Chondrocyte (in vitro differentiated cells): ENCODE measurements at regions not wholly inside any gene's neighbourhood (a gene's known extent, or its start where the extent isn't known, plus 50 kb on each side); places are given as distances from the start of the nearest gene placed in this dataset.

Experiments
- DNase-seq: peaks from one replicate; pipeline ENCODE4 v3.0.0; 2021; ENCODE audit warnings: mixed read lengths, low spot score
- H3K27ac Mint-ChIP-seq: one replicate; pipeline ENCODE4 v1.8.0; 2021; ENCODE audit warnings: mild to moderate bottlenecking, moderate library complexity, mixed read lengths; ENCODE audit not compliant: unreplicated experiment
- H3K27me3 Mint-ChIP-seq: 2 replicates; pipeline ENCODE4 v1.8.0; 2021; ENCODE audit warnings: low read depth, mixed read lengths
- H3K36me3 Mint-ChIP-seq: 2 replicates; pipeline ENCODE4 v1.8.0; 2021; ENCODE audit warnings: low read depth, mixed read lengths
- H3K4me1 Mint-ChIP-seq: 2 replicates; pipeline ENCODE4 v1.8.0; 2021; ENCODE audit warnings: low read depth, mild to moderate bottlenecking, mixed read lengths
- H3K4me3 Mint-ChIP-seq: one replicate; pipeline ENCODE4 v1.8.0; 2021; ENCODE audit warnings: mild to moderate bottlenecking, moderate library complexity, mixed read lengths; ENCODE audit not compliant: unreplicated experiment
- H3K9me3 Mint-ChIP-seq: 2 replicates; pipeline ENCODE4 v1.8.0; 2021; ENCODE audit warnings: low read depth, mixed read lengths
- CTCF ChIP-seq: fragments of 200-600 bp; sonication (generic); IDR thresholded peaks from 2 replicates; pipeline ENCODE4 v1.5.0; 2021; ENCODE audit warnings: antibody characterized with exemption, mild to moderate bottlenecking, moderate library complexity

DNA sequence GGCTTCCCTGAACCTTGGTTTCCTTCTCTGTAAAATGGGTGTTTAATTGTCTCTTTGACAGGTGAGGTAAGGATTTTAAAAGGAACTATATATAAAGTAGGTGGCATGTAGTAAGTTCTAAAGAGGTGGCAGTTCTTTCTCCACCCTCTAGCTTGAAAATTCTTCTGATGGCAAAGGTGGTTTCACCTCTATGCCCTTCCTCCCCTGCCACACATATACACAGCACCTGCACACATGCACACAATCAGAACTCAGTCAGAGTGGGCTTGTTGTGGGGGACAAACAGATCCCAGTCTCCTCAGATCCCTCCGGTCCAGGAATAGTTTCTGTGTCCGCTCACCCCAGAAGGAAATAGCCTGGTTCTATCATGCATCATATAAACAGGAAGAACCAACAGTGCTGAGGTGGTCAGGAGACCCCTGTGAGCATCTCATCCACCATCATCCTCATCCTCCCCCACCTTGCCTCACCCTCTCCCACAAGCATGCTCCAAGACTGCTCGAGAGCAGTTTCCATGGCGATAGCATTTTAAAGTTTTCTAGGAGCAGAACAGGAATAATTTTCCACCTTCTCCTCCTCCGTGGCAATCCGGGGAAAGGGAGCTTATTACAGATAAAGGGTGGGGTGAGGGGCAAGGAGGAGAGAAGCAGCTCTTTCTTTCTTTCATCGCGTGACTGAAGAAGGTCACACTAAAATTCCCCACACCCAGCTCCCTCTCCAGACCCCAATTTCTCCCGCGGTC, 123.6 kb downstream of the CHST1 start:
- no peak overlapping the region for H3K27ac Mint-ChIP-seq
- H3K27me3 Mint-ChIP-seq, result peaks cover 45% of the 10 kb centered on the region
- H3K9me3 Mint-ChIP-seq, result no peaks in the 10 kb centered on the region
- H3K36me3 Mint-ChIP-seq, result no peaks in the 10 kb centered on the region
- H3K4me3 Mint-ChIP-seq, result no peak overlapping the region
- no peaks in the 10 kb centered on the region for H3K4me1 Mint-ChIP-seq
- no peak for DNase-seq
- no peak for TF ChIP-seq CTCF

DNA sequence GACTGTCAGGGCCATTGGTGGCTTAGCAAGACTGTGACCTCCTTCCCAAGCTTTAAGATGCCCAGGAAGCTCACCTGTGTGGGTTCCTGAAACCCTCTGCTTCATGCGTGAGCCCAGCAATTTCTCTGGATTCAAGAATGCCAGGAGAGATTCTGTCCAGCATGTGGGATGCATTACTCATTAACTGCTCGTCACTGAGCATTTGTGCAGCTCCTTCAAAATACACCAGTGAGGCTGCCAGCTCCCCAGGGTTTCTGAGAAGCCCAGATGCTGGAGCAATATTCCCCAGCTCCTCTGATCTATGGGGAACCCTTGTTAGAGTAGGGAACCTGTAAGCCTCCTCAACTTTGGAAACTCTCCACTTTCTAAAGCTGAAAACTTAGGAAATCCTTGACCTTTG, 126.5 kb downstream of the CHST1 start:
- peaks cover 57% of the 10 kb centered on the region for H3K27me3 Mint-ChIP-seq

DNA sequence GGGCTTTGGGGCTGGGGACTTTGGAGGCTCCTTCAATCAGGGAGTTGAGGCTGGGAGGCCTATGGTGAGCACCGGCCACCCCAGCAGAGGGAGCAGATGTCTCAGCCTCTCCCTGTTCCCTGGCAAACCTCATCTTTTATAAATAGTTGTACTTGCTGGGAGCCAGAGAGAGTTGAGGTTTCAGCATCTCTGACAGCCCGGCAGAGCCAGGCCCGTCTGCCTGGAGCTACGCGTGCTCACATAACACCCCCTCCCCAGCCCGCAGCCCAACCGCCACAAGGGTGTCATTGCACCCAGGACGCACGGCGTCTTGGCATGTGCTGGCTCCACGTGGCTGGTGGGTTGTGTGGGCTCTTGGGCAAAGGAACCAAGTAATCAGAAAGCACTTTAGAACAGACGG, 127.1 kb downstream of the CHST1 start:
- no peak for DNase-seq
- H3K4me3 Mint-ChIP-seq, result no peak overlapping the region
- H3K27me3 Mint-ChIP-seq, result peaks cover 58% of the 10 kb centered on the region
- no peaks in the 10 kb centered on the region for H3K36me3 Mint-ChIP-seq
- H3K27ac Mint-ChIP-seq, result no peak overlapping the region
- no peak for TF ChIP-seq CTCF
- H3K9me3 Mint-ChIP-seq, result no peaks in the 10 kb centered on the region
- no peaks in the 10 kb centered on the region for H3K4me1 Mint-ChIP-seq

More for the DNA sequence above, 126.5 kb downstream of the CHST1 start:
- no peak for TF ChIP-seq CTCF
- no peak for DNase-seq
- H3K4me3 Mint-ChIP-seq, result no peak overlapping the region
- no peaks in the 10 kb centered on the region for H3K36me3 Mint-ChIP-seq
- no peak overlapping the region for H3K27ac Mint-ChIP-seq
- no peaks in the 10 kb centered on the region for H3K9me3 Mint-ChIP-seq
- no peaks in the 10 kb centered on the region for H3K4me1 Mint-ChIP-seq

DNA sequence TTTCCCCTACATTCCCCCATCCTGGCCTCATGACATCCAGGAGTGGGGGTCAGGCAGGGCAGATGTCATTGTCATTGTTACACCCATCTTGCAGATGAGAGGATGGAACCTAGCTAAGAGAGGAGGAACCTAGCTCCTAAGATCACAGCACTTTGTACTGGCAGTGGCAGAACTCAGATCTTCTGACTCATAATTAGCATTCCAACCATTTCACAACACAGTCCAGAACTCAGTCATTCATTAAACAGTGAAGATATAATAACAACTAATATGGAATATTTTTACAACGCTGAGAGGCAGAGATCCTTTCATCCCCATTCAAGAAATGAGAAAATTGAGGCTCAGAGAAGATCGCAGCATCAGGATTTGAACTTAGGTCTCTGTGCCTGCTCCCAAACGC, 127.8 kb downstream of the CHST1 start:
- Mint-ChIP-seq H3K4me3 (no peak overlapping the region), H3K27me3 (peaks cover 60% of the 10 kb centered on the region), H3K9me3 (no peaks in the 10 kb centered on the region), H3K4me1 (no peaks in the 10 kb centered on the region), H3K36me3 (no peaks in the 10 kb centered on the region), H3K27ac (no peak overlapping the region)
- DNase-seq, result no peak
- no peak for TF ChIP-seq CTCF

- no peaks in the 10 kb centered on the region for H3K4me1 Mint-ChIP-seq
- H3K36me3 Mint-ChIP-seq, result no peaks in the 10 kb centered on the region
- no peak overlapping the region for H3K4me3 Mint-ChIP-seq
- DNase-seq, result no peak
- no peak overlapping the region for H3K27ac Mint-ChIP-seq
- no peaks in the 10 kb centered on the region for H3K9me3 Mint-ChIP-seq
- TF ChIP-seq CTCF, result no peak
- peaks cover 54% of the 10 kb centered on the region for H3K27me3 Mint-ChIP-seq
These were observed 130.4 kb downstream of the CHST1 start for GRCh38 chr11:45535033-45535432.
